GM19395 (cell line): ENCODE measurements at regions not wholly inside any gene's neighbourhood (a gene's known extent, or its start where the extent isn't known, plus 50 kb on each side); places are given as distances from the start of the nearest gene placed in this dataset.
"Not testable (repeated sequence)": the region's sequence is repeated elsewhere in the genome, so short reads cannot be mapped to it uniquely, and the experiment has no call there.

ENCODE experiments used
- ATAC-seq: cut with Tn5 transposase; IDR thresholded peaks from one replicate; pipeline ENCODE4 v1.9.1; 2021; ENCODE audit warnings: mild to moderate bottlenecking, moderate library complexity; ENCODE audit not compliant: unreplicated experiment

DNA sequence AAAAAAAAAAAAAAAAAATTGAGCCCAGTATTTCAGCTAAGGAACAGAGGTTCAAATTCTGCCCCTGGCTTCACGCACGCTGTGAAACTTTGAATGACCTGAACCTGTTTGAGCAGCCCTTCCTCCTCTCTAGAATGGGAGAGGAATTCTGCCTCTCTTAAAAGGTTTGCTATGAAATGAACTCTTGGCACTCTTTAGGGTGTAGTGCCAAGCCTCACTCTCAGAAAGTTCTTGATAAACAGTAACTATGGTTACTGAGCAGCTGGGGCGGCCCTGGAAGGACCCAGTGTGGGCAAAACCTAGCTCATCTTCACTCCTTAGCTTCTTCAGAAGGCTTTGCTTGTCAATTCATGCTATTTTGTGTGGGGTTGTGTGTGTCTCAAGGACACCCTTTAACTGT lies 73.7 kb downstream of the GEMIN8 start:
- ATAC-seq: no peak

DNA sequence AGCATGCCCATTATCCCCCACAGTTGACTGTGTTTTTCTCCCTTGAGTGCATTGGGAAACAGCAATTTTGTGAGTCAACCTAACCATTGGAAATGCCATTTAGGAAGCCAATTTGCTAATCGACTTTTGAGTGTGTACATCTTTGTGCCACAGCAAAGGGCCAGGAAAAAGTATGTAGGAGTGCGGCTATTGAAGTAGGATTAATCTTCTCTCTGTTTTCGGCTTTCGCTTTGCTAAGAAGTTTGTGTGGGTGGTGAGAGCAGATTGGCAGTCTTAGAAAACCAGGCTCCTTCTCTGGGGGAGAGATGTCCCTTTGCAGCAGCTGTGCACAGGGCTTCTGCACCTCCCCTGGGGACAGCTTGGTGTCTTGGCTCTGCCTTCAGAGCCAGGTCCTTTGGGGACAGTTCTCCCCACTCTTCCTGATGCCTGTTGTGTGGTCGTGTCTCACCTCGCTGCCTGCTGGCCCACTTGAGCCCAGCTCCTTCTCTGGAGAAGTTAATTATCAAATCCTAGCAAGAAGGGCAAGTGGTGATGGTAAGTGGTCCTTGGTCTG lies 74.5 kb downstream of the GEMIN8 start:
- no peak for ATAC-seq

DNA sequence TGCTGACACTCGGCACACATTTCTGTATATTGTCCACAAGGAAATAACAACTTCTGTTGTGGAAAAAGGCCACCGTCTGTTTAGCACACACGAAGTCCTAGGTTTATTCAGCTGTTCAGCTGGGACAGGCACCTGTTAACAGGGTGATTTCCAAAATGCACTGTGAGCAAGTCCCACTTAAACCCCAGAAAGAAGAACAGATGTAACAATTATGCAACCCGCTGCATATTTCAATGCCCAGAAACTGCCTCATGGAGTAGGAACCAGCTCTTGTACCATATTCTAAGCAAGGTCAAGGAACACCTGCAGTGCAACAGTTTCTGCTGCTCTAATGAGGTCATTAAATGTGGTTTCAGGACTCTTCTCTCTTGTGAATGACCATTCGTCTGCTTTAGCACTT lies 77.1 kb downstream of the GEMIN8 start:
- no peak for ATAC-seq

DNA sequence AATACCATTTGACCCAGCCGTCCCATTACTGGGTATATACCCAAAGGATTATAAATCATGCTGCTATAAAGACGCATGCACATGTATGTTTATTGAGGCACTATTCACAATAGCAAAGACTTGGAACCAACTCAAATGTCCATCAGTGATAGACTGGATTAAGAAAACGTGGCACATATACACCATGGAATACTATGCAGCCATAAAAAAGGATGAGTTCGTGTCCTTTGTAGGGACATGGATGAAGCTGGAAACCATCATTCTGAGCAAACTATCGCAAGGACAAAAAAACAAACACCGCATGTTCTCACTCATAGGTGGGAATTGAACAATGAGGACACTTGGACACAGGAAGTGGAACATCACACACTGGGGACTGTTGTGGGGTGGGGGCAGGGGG lies 83.5 kb downstream of the GEMIN8 start:
- ATAC-seq: not testable (repeated sequence)

DNA sequence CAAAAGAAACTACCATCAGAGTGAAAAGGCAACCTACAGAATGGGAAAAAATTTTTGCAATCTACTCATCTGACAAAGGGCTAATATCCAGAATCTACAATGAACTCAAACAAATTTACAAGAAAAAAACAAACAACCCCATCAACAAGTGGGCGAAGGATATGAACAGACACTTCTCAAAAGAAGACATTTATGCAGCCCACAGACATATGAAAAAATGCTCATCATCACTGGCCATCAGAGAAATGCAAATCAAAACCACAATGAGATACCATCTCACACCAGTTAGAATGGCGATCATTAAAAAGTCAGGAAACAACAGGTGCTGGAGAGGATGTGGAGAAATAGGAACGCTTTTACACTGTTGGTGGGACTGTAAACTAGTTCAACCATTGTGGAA lies 83.9 kb downstream of the GEMIN8 start:
- ATAC-seq: not testable (repeated sequence)

DNA sequence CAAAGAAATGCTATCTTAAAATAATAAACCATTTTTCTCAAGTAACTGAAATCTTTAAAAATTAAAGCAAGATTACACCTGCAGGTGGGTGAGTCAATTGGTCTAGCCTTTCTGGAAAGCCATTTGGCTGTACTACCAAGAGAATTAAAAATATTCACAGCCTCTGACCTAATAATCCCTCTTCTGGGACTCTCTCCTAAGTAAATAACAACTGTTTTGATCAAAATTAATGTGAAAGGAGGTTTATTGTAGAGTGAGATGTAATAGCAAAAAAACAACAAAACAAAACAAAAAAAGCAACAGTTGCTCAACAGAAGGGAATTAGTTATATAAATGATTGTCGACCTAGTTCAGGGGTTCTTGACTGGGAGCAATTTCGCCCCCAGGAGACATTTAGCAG lies 89.0 kb downstream of the GEMIN8 start:
- ATAC-seq: no peak

DNA sequence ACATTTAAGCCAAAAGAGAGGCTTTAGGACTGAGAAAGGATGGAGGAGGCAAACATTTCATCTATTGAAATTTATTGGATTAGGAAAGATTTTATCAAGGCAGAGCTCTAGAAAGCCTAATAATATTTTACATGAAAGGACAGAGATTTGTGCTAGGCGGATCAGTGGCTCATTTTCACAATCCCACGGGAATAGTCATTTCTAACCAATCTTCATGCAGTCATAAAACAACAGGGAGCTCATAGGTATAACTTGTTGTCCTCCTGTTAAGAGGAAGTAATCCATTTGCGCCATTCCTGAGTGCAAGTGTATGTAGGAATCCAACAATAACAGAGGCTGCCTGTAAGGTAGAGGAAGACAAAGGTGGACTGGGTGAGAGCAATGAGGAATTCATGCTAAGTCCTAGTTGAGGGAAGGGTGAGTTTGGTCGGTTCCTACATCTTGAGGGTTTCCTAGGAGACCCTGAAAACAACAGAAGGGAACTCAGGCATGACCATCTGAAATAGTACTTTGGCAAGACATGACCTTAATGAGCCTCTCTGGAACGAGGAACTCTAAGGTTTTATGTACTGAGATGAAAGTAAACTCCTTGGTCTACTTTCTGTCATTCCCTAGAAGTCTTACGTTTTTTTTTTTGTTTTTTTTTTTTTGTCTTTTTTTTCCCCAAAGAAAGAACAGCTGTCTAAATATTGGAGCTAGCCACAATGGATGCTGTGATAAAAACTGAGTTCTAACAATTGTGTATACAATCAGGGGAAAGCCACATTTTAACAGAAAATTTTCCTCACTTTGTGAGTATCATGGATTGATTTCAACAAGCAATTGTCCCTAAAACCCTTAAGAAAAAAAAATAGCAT lies 89.7 kb downstream of the GEMIN8 start:
- no peak for ATAC-seq

DNA sequence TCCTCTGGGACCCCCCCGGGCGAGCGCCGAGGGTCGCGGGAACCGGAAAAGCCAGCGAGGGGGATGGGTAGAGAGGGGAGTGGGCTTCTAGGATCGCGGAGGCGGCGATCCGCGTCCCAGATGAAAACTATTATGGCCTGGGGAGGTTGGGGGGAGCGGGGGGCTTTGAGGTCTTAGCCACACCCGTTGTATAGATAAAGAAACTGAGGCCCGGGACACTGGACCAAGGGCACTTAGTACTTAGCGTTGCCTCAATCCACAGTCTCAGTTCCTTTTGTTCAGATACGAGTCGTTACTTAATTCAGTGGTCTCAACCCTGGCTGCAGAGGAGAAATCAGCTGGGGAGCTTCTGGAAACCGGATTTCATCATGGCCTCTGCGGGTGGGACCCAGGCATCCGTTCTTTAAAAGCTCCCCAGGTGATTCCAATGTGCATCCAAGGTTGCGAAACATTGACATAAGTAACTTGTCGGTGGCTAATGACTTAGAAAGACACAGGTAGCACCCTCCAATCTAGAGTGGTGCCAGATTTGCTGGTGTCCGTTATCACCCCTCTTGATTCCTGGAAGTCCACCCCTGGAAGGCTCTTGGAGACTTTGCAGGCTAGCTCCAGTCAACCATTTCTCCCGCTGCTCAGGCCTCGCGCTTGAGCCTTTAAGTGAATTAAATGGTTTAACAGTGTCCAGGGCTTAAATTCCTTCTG lies 90.7 kb downstream of the GEMIN8 start:
- ATAC-seq: no peak

DNA sequence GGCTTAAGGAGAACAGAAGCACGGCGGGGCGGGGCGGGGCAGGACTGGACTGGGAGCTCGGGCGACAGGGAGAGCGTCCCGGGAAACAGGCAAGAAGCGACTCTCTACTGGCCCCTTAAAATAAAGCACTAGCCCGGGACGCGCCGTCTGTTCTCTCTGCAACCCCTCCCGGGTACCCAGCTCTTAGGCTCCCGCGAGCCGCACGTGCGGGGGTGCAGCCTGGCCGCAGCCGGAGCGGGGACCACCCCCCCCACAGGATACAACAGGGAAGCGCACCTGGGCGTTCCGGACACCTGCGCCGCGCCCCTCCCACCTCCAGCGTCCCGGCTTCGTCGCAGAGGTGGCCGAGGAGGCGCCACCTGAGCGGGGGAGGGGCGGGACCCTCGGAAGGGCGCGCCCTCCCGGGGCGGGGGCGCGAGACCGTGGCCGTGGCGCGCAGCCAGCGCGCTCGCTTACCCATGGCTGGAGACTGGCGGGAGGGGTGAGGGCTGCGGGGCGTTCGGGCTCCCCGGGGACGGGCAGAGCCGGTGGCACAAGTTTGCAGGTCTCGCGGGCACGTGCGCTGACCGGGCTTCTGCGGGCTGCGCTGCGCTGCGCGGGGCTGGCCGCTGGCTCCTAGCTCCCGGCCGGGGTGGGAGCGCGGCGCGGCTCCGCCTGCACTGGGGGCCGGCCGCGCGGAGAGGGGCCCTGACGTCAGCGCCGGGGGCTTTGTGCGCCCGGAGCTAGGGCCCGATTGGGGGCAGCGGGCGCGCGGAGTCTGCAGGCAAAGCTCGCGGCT lies 91.5 kb downstream of the GEMIN8 start:
- ATAC-seq: no peak

DNA sequence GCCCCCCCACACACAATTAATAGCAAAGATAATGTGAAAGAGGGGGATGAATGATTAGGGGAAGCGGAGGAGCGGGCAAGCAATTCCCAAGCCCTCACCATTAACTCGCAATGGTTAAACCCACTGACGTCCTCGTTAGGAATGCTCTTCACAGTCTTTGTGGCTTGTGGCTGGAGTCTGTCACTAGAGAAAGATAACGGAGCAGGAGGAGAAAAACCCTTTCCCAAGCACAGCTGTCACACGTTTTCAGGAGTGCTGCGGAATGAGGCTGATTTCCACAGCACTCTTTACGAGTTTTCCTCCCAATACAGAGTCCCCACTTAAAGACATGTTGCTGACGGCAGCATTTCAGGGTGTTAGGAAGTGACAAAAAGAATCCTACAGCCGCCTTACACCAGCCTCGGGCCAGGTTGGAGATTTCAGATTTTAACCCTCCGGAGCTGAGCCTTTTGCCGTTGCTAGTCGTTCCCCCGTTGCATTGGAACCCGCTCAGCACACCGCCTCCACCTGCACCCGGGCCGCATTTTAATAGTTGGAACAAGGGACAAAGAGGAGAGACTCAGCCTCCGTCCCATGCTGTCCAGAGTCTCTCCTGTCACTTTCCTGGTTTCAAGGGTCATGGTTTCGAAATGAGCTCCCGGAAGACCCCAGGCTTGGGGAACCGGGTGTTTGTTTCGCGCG lies 92.2 kb downstream of the GEMIN8 start:
- no peak for ATAC-seq

DNA sequence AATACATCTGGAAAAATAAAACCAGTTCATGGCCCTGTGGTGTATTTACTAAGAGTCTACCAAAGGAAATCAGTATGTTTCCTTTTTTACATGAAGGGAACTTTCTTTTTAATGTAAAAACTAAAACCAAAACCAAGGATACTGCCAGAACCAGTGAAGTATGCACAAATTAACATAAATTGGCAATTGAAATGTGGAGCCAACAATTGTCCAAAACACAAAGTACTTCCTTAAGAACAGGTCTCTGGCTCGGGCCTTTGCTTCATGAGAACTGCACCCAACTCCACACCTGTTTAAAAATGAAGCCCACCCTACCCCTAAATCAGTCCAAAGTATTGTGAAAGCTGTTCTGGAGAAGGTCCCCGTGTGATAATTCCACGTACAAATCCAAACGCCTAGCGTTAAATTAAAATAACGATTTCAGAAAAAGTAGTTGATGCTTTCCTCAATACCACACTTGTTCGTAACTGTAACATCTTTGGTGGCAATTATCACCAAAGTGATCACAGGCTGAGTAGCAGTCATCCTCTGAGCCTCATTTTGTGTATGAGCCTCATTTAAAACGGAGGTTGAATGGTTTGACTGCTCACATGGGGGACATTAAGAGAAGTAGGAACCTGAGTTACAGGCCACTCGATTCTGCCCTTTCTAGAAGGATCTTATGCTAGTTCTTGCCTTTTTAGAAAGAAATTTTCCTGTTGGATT lies 93.0 kb downstream of the GEMIN8 start:
- ATAC-seq: no peak

DNA sequence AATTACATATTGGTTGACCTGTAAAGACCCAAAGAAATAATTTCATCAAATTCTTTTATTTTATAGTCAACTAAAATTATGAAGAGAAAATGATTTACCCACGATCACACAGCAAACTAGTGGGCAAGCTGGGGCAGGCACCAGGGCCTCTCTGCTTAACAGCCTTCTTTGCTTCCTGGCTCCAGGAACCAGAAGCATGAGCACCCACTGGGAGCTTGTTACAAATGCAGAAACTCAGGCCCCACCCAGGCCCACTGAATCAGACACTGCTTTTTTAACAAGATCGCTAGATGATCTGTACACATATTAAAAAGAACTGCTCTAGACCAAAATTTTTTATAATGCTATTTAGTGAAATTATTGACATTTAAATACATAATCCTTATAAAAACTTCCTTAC lies 95.0 kb downstream of the GEMIN8 start:
- ATAC-seq: no peak

DNA sequence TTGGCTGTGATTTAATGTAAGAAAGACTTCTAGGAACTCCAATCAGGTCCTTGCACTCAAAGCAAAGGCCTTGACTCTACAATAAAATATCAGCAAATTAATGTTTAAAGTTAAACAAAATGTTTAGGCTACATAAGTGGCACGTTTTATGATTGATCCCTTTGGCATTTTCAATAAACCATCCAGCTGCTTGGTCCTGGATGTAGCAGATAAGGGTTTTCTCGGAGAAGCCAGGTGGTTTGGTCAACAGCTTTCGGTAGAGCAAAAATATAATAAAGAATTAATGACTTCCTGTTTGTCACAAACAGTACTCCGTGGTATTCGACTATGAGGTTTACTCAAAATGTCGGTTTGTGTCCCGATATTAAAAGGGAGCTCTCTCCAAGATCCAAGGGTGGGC lies 95.8 kb downstream of the GEMIN8 start:
- ATAC-seq: no peak

DNA sequence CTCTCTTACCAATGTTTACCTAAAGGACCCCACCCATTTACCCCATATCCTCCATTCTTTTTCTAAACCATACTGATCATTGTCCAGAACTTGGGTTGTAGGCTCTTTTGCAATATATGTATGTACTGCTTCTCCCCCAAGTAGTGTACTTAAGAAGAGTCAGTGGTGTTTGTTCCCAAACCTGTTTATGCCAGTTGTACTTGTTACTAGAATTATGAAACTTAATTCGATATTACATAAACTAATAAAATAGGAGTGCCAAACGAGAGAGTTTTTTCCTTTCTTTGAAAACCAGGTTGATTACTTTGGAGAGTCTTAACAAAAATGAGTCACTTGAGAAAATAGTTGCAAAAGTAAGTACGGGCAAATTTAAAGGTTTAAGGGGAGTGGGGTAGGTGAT lies 96.3 kb downstream of the GEMIN8 start:
- ATAC-seq: no peak

DNA sequence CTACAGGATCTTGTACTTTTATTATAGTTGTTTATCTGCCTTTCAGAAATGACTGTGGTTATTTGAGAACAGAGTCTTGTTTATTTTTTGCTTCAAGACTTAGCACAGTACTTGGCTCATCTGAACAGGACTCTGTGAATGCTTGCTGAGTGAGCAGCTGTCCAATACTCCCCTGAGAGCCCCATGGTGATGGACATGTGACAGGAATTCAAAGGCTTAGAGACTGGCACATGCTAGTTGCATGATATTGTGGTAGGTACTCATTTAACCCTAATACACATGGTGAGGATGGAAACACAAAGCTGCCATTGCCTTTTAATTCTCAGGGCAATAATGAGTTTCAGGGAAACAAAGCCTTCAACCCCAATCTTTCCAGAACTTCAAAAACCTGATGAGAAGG lies 97.3 kb downstream of the GEMIN8 start:
- ATAC-seq: no peak

DNA sequence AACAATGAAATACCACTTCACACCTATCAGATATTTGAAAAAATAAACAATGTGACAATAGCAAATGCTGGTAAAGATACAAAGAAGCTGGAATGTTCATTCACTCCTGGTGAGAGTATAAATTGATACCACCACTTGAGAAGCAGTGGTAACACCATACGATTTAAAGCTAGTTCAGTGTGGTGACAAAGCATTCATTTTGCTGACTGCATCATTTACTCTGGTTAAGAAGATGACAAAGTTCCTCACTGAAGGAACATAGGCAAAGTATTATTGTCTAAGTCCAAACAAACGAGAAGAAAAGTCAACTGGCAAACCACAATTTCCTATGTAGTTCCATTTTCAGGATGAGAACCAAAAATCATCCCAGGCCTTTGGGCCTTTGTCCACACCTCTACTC lies 102.5 kb downstream of the GEMIN8 start:
- no peak for ATAC-seq

DNA sequence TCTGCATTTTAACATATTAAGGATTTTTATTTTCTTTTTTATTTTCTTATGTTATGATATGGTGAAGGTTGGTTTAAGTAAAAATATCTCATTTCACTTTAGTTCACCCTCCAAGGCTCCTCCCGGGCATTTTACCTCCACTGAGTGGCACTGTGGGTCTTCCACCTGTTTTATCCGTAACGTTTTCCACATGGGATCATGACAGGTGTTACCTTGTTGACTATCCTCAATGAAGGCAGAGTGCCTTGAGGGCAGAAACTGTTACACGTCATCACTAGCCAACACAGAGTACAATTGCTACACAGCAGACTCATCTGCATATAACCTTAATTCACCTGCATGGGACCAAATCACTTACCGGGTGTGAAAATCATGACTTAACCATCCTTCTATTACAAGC lies 105.8 kb downstream of the GEMIN8 start:
- ATAC-seq: no peak

DNA sequence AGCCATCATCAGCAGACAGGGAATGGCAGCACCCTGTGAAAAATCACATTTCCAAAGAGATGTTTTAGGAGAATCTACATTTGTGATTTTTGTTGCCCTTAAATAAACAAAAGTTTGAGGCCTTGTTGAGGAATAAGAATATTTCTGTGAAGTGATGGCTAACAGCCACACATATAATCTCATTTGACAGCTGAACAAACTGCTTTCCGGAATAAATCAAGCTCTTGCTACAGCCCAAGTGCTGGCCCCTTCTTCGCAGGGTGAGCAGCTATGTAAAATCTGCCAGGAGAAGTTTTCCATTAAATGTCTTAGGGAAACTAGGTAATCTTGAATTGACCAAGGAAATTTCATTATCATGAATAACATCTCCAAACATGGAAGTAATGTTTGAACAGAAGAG lies 106.4 kb upstream of the GPM6B start:
- ATAC-seq: no peak

DNA sequence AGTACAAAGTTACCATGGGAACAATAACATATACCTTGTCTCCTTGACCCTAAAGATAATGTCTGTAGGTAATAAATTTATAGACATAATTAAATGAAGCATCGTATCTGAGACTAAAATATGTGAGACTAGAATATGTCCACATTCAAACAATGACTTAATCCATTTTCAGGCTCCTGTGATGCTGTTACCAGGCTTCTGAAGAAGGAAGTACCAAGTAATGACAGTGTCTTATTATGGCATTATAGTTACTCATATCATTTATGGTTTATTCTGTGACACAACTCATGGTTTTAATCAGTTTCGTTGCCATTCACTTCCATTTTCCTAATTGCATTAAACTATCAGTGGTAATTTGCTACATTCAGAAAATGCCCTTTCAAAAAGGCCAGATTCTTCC lies 100.6 kb upstream of the GPM6B start:
- ATAC-seq: no peak

DNA sequence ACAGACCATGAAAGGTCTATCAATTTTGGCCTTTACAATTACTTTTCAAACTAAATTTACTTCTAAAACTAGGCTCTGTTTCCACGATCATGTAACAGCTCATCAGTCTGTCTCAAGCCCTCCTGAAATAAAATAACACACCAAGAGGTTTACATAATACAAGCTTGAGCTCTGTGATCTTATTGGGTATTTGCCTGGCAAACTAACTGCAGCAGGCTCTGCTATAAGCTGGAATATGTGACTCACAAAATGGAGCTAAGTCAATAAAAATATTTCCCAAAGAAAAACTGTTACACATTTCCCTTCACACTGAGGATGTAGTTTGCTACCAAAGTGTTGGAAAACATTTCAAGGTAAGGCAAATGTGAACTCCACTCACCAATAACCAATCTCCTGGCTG lies 94.7 kb upstream of the GPM6B start:
- no peak for ATAC-seq
